HEK293 (cell line): ENCODE measurements at regions not wholly inside any gene's neighbourhood (a gene's known extent, or its start where the extent isn't known, plus 50 kb on each side); places are given as distances from the start of the nearest gene placed in this dataset.

ENCODE experiments used
- CTCF ChIA-PET: fragments of 350-600 bp; formaldehyde crosslinking; extraction: SDS; loops from one replicate; lab custom pipeline; 2021; ENCODE audit warnings: antibody characterized with exemption; lab: Yijun Ruan, JAX
- POLR2A ChIA-PET: fragments of 300-600 bp; formaldehyde crosslinking; extraction: SDS; loops from one replicate; lab custom pipeline; 2020; ENCODE audit warnings: antibody characterized with exemption, inconsistent platforms; lab: Yijun Ruan, JAX
- H3K27ac ChIP-seq: fragments of 200-500 bp; sonication (Bioruptor generic); 2 replicates; pipeline ENCODE4 v1.5.1; 2014; ENCODE audit warnings: low read depth, low read length, control low read depth, inconsistent platforms; ENCODE audit errors: extremely low read depth
- H3K36me3 ChIP-seq, 2 experiments: fragments of 200-500 bp in 1 of 2; sonication (Bioruptor generic) in 1 of 2; 1 replicate in 1 of 2; 2 replicates in 1 of 2; pipeline ENCODE4 v1.5.1; 2014 to 2017; ENCODE audit warnings: inconsistent platforms in 2 of 2, low read length in 2 of 2; ENCODE audit not compliant: control insufficient read depth in 2 of 2, insufficient read depth in 1 of 2
- H3K4me1 ChIP-seq: fragments of 200-500 bp; sonication (Bioruptor generic); 2 replicates; pipeline ENCODE4 v1.5.1; 2014; ENCODE audit warnings: mild to moderate bottlenecking, low read length, inconsistent platforms; ENCODE audit not compliant: control insufficient read depth, insufficient read depth
- H3K4me3 ChIP-seq: 2 replicates; pipeline ENCODE4 v1.5.1; 2011; ENCODE audit warnings: low read depth, mild to moderate bottlenecking, control low read depth, low read length, moderate library complexity
- H3K9me3 ChIP-seq: fragments of 200-500 bp; sonication (Bioruptor generic); 2 replicates; pipeline ENCODE4 v1.5.1; 2014; ENCODE audit warnings: low read depth, low read length, inconsistent platforms; ENCODE audit not compliant: control insufficient read depth, insufficient read depth
- BCL11B ChIP-seq: fragments of 450-650 bp; formaldehyde crosslinking; IDR thresholded peaks from 2 replicates; pipeline ENCODE4 v1.5.1; 2016; ENCODE audit warnings: low read depth, missing biosample characterization, missing genetic modification characterization
- ELK4 ChIP-seq: IDR thresholded peaks from 2 replicates; pipeline ENCODE4 v1.6.1; 2011; ENCODE audit warnings: mild to moderate bottlenecking, low read depth, low read length, borderline replicate concordance
- HOXC10 ChIP-seq: sonication (generic); formaldehyde crosslinking; IDR thresholded peaks from 2 replicates; pipeline ENCODE4 v1.8.1; 2023; ENCODE audit warnings: mild to moderate bottlenecking, missing genetic modification reagents
- YY1 ChIP-seq: fragments of 450-650 bp; formaldehyde crosslinking; IDR thresholded peaks from 2 replicates; pipeline ENCODE4 v1.5.1; 2018; ENCODE audit warnings: missing biosample characterization, missing genetic modification characterization
- ZBTB48 ChIP-seq: fragments of 450-650 bp; formaldehyde crosslinking; IDR thresholded peaks from 2 replicates; pipeline ENCODE4 v1.5.1; 2016; ENCODE audit warnings: missing biosample characterization, missing genetic modification characterization
- ZNF114 ChIP-seq: fragments of 450-650 bp; formaldehyde crosslinking; IDR thresholded peaks from 2 replicates; pipeline ENCODE4 v1.5.0; 2017; ENCODE audit warnings: missing biosample characterization, missing genetic modification characterization
- ZNF133 ChIP-seq: fragments of 450-650 bp; formaldehyde crosslinking; IDR thresholded peaks from 2 replicates; pipeline ENCODE4 v1.5.1; 2016; ENCODE audit warnings: missing biosample characterization, missing genetic modification characterization
- ZNF146 ChIP-seq: fragments of 450-650 bp; formaldehyde crosslinking; IDR thresholded peaks from 2 replicates; pipeline ENCODE4 v1.5.1; 2016; ENCODE audit warnings: missing biosample characterization, missing genetic modification characterization
- ZNF214 ChIP-seq: fragments of 450-650 bp; formaldehyde crosslinking; IDR thresholded peaks from 2 replicates; pipeline ENCODE4 v1.5.1; 2017; ENCODE audit warnings: missing biosample characterization, mild to moderate bottlenecking, missing genetic modification characterization, borderline replicate concordance
- ZNF302 ChIP-seq: fragments of 450-650 bp; formaldehyde crosslinking; IDR thresholded peaks from 2 replicates; pipeline ENCODE4 v1.5.1; 2016; ENCODE audit warnings: missing biosample characterization, missing genetic modification characterization, low read depth
- ZNF311 ChIP-seq: fragments of 450-650 bp; formaldehyde crosslinking; IDR thresholded peaks from 2 replicates; pipeline ENCODE4 v1.5.1; 2017; ENCODE audit warnings: missing biosample characterization, missing genetic modification characterization, borderline replicate concordance
- ZNF350 ChIP-seq: fragments of 450-650 bp; formaldehyde crosslinking; IDR thresholded peaks from 2 replicates; pipeline ENCODE4 v1.5.0; 2017; ENCODE audit warnings: missing biosample characterization, mild to moderate bottlenecking, missing genetic modification characterization
- ZNF362 ChIP-seq: fragments of 450-650 bp; formaldehyde crosslinking; IDR thresholded peaks from 2 replicates; pipeline ENCODE4 v1.5.1; 2016; ENCODE audit warnings: missing biosample characterization, missing genetic modification characterization
- ZNF449 ChIP-seq: fragments of 450-650 bp; formaldehyde crosslinking; IDR thresholded peaks from 2 replicates; pipeline ENCODE4 v1.5.1; 2017; ENCODE audit warnings: missing biosample characterization, mild to moderate bottlenecking, missing genetic modification characterization, moderate library complexity
- ZNF677 ChIP-seq: fragments of 450-650 bp; IDR thresholded peaks from 2 replicates; pipeline ENCODE4 v1.5.0; 2018; ENCODE audit warnings: missing biosample characterization, mild to moderate bottlenecking, missing genetic modification characterization, moderate library complexity
- ZNF701 ChIP-seq: fragments of 450-650 bp; formaldehyde crosslinking; IDR thresholded peaks from 2 replicates; pipeline ENCODE4 v1.5.1; 2016; ENCODE audit warnings: missing biosample characterization, missing genetic modification characterization
- ZNF704 ChIP-seq: fragments of 450-650 bp; formaldehyde crosslinking; IDR thresholded peaks from 2 replicates; pipeline ENCODE4 v1.5.1; 2016; ENCODE audit warnings: missing biosample characterization, missing genetic modification characterization
- ZNF768 ChIP-seq: fragments of 450-650 bp; formaldehyde crosslinking; IDR thresholded peaks from 2 replicates; pipeline ENCODE4 v1.5.1; 2018; ENCODE audit warnings: missing biosample characterization, mild to moderate bottlenecking, missing genetic modification characterization

- TF ChIP-seq ZNF677 (tag by site-specific recombination) (no peak), YY1 (tag by site-specific recombination) (no peak), ZNF311 (no peak)
Measured at GRCh38 chr16:62503073-62503472, 466.8 kb upstream of the CDH8 start (continued).

GRCh38 chr16:62478903-62479458, 442.7 kb upstream of the CDH8 start:
- POLR2A ChIA-PET: no interaction called here
- Histone ChIP-seq H3K4me1 (no peaks in the 10 kb centered on the region), H3K4me3 (no peak overlapping the region), H3K27ac (no peak overlapping the region), H3K9me3 (no peaks in the 10 kb centered on the region), H3K36me3 (no peaks in the 10 kb centered on the region)
- CTCF ChIA-PET: no interaction called here
- TF ChIP-seq ZNF362 (tag by site-specific recombination) (no peak), ZNF214 (no peak), ZBTB48 (tag by site-specific recombination) (no peak), ZNF302 (tag by site-specific recombination) (no peak)

- Histone ChIP-seq H3K36me3 (no peaks in the 10 kb centered on the region), H3K4me1 (no peaks in the 10 kb centered on the region), H3K9me3 (no peaks in the 10 kb centered on the region), H3K27ac (no peak overlapping the region), H3K4me3 (no peak overlapping the region)
- POLR2A ChIA-PET: no interaction called here
- CTCF ChIA-PET: no interaction called here
- TF ChIP-seq BCL11B (tag by site-specific recombination) (no peak), ZNF704 (tag by site-specific recombination) (no peak), ZNF449 (tag by site-specific recombination) (no peak), ZNF701 (no peak), ELK4 (no peak), ZNF114 (tag by site-specific recombination) (no peak), ZNF350 (tag by site-specific recombination) (no peak), HOXC10 (CRISPR knock-in tag) (no peak), ZNF146 (tag by site-specific recombination) (no peak), ZNF768 (tag by site-specific recombination) (no peak), ZNF133 (tag by site-specific recombination) (no peak)
Measured at GRCh38 chr16:62477796-62478195, 441.6 kb upstream of the CDH8 start.
